WTC11 (cell line): ENCODE measurements at regions not wholly inside any gene's neighbourhood (a gene's known extent, or its start where the extent isn't known, plus 50 kb on each side); places are given as distances from the start of the nearest gene placed in this dataset.

Experiments used
- ATAC-seq: fragments of 200-7000 bp; cut with Tn5 transposase; 2 replicates; pipeline ENCODE4 v1.10.0; 2021; ENCODE audit warnings: mild to moderate bottlenecking, moderate library complexity
- CTCF ChIA-PET: fragments of 300-600 bp; sonication (Branson Sonifier 250); formaldehyde crosslinking; loops from one replicate; lab custom pipeline; 2021; ENCODE audit warnings: antibody characterized with exemption; lab: Charles Lee
- POLR2A ChIA-PET: fragments of 350-600 bp; sonication (Branson Sonifier 250); formaldehyde crosslinking; loops from one replicate; lab custom pipeline; 2021; ENCODE audit warnings: antibody characterized with exemption; lab: Charles Lee
- DNase-seq: peaks from one replicate; pipeline ENCODE4 v3.0.0; 2021; ENCODE audit warnings: low spot score
- H3K27ac Mint-ChIP-seq: 2 replicates; pipeline ENCODE4 v1.8.0; 2021; ENCODE audit warnings: mixed read lengths
- H3K27me3 Mint-ChIP-seq: 2 replicates; pipeline ENCODE4 v1.8.0; 2021; ENCODE audit warnings: low read depth, mild to moderate bottlenecking, moderate library complexity, mixed read lengths
- H3K36me3 Mint-ChIP-seq: 2 replicates; pipeline ENCODE4 v1.8.0; 2021; ENCODE audit warnings: mixed read lengths
- H3K4me1 Mint-ChIP-seq: 2 replicates; pipeline ENCODE4 v1.8.0; 2022; ENCODE audit warnings: mixed read lengths
- H3K4me3 Mint-ChIP-seq: 2 replicates; pipeline ENCODE4 v1.8.0; 2021; ENCODE audit warnings: mild to moderate bottlenecking, moderate library complexity, mixed read lengths
- H3K9me3 Mint-ChIP-seq: 2 replicates; pipeline ENCODE4 v1.8.0; 2021; ENCODE audit warnings: mixed read lengths
- ATF1 ChIP-seq: sonication (generic); formaldehyde crosslinking; IDR thresholded peaks from 2 replicates; pipeline ENCODE4 v1.8.1; 2023; ENCODE audit warnings: mild to moderate bottlenecking, moderate library complexity, missing genetic modification reagents
- CBFB ChIP-seq: sonication (generic); formaldehyde crosslinking; IDR thresholded peaks from 2 replicates; pipeline ENCODE4 v1.8.1; 2022; ENCODE audit warnings: mild to moderate bottlenecking, low read depth, missing genetic modification reagents
- ETV6 ChIP-seq: sonication (generic); formaldehyde crosslinking; IDR thresholded peaks from 2 replicates; pipeline ENCODE4 v1.8.1; 2022; ENCODE audit warnings: mild to moderate bottlenecking, missing genetic modification reagents
- HMGA2 ChIP-seq: fragments of 250-450 bp; sonication (Bioruptor Pico); IDR thresholded peaks from 2 replicates; pipeline ENCODE4 v1.4.0; 2021; ENCODE audit warnings: mild to moderate bottlenecking, moderate library complexity
- KAT7 ChIP-seq: sonication (generic); formaldehyde crosslinking; IDR thresholded peaks from 2 replicates; pipeline ENCODE4 v1.8.1; 2023; ENCODE audit warnings: missing genetic modification reagents, mild to moderate bottlenecking, borderline replicate concordance
- MYBL2 ChIP-seq: sonication (generic); formaldehyde crosslinking; IDR thresholded peaks from 2 replicates; pipeline ENCODE4 v1.8.1; 2023; ENCODE audit warnings: mild to moderate bottlenecking, moderate library complexity, missing genetic modification reagents
- NFATC4 ChIP-seq: fragments of 250-450 bp; sonication (Bioruptor Pico); IDR thresholded peaks from 2 replicates; pipeline ENCODE4 v1.9.0; 2021; ENCODE audit warnings: mild to moderate bottlenecking
- NR1H2 ChIP-seq: sonication (generic); formaldehyde crosslinking; IDR thresholded peaks from 2 replicates; pipeline ENCODE4 v1.9.0; 2021; ENCODE audit warnings: mild to moderate bottlenecking, moderate library complexity, missing genetic modification reagents
- NR3C1 ChIP-seq: sonication (generic); formaldehyde crosslinking; conservative IDR thresholded peaks from 2 replicates; pipeline ENCODE4 v1.8.1; 2023; ENCODE audit warnings: low read depth, mild to moderate bottlenecking, missing genetic modification reagents
- PRRX2 ChIP-seq: fragments of 250-450 bp; sonication (Bioruptor Pico); IDR thresholded peaks from 2 replicates; pipeline ENCODE4 v1.8.0; 2021; ENCODE audit warnings: mild to moderate bottlenecking
- RELA ChIP-seq: sonication (generic); formaldehyde crosslinking; IDR thresholded peaks from 2 replicates; pipeline ENCODE4 v1.8.1; 2022; ENCODE audit warnings: missing genetic modification reagents, mild to moderate bottlenecking, borderline replicate concordance
- SMAD3 ChIP-seq: sonication (generic); formaldehyde crosslinking; IDR thresholded peaks from 2 replicates; pipeline ENCODE4 v1.8.0; 2022; ENCODE audit warnings: missing genetic modification reagents, mild to moderate bottlenecking, borderline replicate concordance
- ZNF121 ChIP-seq: sonication (generic); formaldehyde crosslinking; IDR thresholded peaks from 2 replicates; pipeline ENCODE4 v1.8.0; 2023; ENCODE audit warnings: missing genetic modification reagents
- ZNF138 ChIP-seq: sonication (generic); formaldehyde crosslinking; conservative IDR thresholded peaks from 2 replicates; pipeline ENCODE4 v1.8.1; 2022; ENCODE audit warnings: mild to moderate bottlenecking, moderate library complexity, missing genetic modification reagents
- ZNF263 ChIP-seq: sonication (generic); formaldehyde crosslinking; IDR thresholded peaks from 2 replicates; pipeline ENCODE4 v1.8.1; 2022; ENCODE audit warnings: low read depth, mild to moderate bottlenecking, moderate library complexity, missing genetic modification reagents
- ZNF423 ChIP-seq: fragments of 250-450 bp; sonication (Bioruptor Pico); IDR thresholded peaks from 2 replicates; pipeline ENCODE4 v2.1.2; 2022; ENCODE audit warnings: mild to moderate bottlenecking, moderate library complexity
- TF ChIP-seq, protein P1 (sequence below): fragments of 250-450 bp; sonication (Bioruptor Pico); IDR thresholded peaks from 2 replicates; pipeline ENCODE4 v1.9.0; 2021; ENCODE audit warnings: moderate library complexity, mild to moderate bottlenecking, inconsistent platforms, borderline replicate concordance
- TF ChIP-seq, protein P2 (sequence below): fragments of 250-450 bp; sonication (Bioruptor Pico); IDR thresholded peaks from 2 replicates; pipeline ENCODE4 v2.1.2; 2022; ENCODE audit warnings: mild to moderate bottlenecking, moderate library complexity
- TF ChIP-seq, protein P3 (sequence below): fragments of 250-450 bp; sonication (Bioruptor Pico); IDR thresholded peaks from 2 replicates; pipeline ENCODE4 v1.9.0; 2021; ENCODE audit warnings: mild to moderate bottlenecking
- TF ChIP-seq, protein P4 (sequence below): fragments of 200-600 bp; IDR thresholded peaks from 2 replicates; pipeline ENCODE4 v1.8.0; 2022; ENCODE audit warnings: antibody characterized with exemption
- TF ChIP-seq, protein P5 (sequence below): sonication (generic); formaldehyde crosslinking; IDR thresholded peaks from 2 replicates; pipeline ENCODE4 v1.8.1; 2023; ENCODE audit warnings: mild to moderate bottlenecking, moderate library complexity, missing genetic modification reagents
- TF ChIP-seq, protein P6 (sequence below): sonication (generic); formaldehyde crosslinking; IDR thresholded peaks from 2 replicates; pipeline ENCODE4 v1.8.0; 2023; ENCODE audit warnings: missing genetic modification reagents, mild to moderate bottlenecking, borderline replicate concordance

DNA sequence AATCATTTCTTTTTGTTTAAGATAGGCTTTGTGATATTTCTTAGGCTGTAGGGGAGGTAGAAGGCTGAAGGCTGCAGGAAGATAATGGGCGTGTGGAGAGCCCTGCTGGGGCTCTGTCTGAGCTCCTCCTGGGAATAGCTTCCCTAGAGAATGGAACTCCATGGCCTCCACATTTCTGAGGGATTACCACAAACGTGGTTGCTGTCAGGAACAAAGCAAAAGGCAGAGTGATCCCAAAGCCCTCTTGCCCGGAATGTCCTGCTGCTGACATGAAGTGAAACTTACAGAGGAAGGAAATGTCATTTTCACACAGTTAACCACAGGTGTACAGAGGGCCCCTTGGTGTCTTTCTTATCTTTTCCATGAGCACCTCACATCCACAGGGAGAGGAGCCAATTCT lies 89.3 kb downstream of the DDIT4L start:
- Mint-ChIP-seq H3K27me3 (no peaks in the 10 kb centered on the region; the same call in 1 of the 2 replicates), H3K27ac (no peak overlapping the region), H3K4me1 (peaks cover 22% of the 10 kb centered on the region), H3K36me3 (no peaks in the 10 kb centered on the region), H3K4me3 (no peak overlapping the region), H3K9me3 (no peaks in the 10 kb centered on the region)
- ATAC-seq: peak; percentile 84
- DNase-seq: no peak
- TF ChIP-seq ATF1 (no peak), ZNF423 (CRISPR knock-in tag) (peak; percentile 86)
- ChIA-PET CTCF (interaction anchor here (1.2 kb wide), 1 partner anchor 103 kb away, joined by 4 read pairs; no protein-coding TSS in a partner anchor), POLR2A (no interaction called here)

DNA sequence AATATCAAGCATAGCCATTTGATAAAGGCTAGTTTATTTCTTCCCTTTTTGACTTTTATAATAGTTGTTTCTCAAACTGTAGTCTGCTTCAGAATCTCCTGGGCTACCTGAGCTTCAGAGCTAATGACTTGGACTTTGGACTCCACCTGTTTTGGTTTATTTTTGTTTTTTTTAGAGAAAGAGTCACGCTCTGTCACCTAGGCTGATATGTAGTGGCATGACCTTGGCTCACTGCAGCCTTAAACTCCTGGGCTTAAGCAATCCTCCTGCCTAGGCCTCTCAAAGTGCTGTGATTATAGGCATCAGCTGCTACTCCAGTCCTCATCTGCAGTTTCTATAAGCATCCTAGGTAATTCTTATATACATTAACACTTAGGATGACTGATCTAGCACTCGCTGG lies 90.5 kb downstream of the DDIT4L start:
- Mint-ChIP-seq H3K27me3 (no peaks in the 10 kb centered on the region; the same call in 1 of the 2 replicates), H3K9me3 (no peaks in the 10 kb centered on the region), H3K4me3 (no peak overlapping the region), H3K36me3 (no peaks in the 10 kb centered on the region), H3K4me1 (peaks cover 34% of the 10 kb centered on the region), H3K27ac (no peak overlapping the region)
- POLR2A ChIA-PET: no interaction called here
- DNase-seq (no peak), ATAC-seq (no peak)
- CTCF ChIA-PET: interaction anchor here (1.2 kb wide), 1 partner anchor 102 kb away, joined by 4 read pairs; no protein-coding TSS in a partner anchor
- TF ChIP-seq ZNF121 (CRISPR knock-in tag): no peak
- TF ChIP-seq, protein P1, sequence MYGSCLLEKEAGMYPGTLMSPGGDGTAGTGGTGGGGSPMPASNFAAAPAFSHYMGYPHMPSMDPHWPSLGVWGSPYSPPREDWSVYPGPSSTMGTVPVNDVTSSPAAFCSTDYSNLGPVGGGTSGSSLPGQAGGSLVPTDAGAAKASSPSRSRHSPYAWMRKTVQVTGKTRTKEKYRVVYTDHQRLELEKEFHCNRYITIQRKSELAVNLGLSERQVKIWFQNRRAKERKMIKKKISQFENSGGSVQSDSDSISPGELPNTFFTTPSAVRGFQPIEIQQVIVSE: no peak
- TF ChIP-seq, protein P2, sequence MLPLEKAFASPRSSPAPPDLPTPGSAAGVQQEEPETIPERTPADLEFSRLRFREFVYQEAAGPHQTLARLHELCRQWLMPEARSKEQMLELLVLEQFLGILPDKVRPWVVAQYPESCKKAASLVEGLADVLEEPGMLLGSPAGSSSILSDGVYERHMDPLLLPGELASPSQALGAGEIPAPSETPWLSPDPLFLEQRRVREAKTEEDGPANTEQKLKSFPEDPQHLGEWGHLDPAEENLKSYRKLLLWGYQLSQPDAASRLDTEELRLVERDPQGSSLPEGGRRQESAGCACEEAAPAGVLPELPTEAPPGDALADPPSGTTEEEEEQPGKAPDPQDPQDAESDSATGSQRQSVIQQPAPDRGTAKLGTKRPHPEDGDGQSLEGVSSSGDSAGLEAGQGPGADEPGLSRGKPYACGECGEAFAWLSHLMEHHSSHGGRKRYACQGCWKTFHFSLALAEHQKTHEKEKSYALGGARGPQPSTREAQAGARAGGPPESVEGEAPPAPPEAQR (CRISPR knock-in tag): no peak
- TF ChIP-seq SMAD3: no peak
- TF ChIP-seq NR1H2 (CRISPR knock-in tag): no peak
- TF ChIP-seq, protein P3, sequence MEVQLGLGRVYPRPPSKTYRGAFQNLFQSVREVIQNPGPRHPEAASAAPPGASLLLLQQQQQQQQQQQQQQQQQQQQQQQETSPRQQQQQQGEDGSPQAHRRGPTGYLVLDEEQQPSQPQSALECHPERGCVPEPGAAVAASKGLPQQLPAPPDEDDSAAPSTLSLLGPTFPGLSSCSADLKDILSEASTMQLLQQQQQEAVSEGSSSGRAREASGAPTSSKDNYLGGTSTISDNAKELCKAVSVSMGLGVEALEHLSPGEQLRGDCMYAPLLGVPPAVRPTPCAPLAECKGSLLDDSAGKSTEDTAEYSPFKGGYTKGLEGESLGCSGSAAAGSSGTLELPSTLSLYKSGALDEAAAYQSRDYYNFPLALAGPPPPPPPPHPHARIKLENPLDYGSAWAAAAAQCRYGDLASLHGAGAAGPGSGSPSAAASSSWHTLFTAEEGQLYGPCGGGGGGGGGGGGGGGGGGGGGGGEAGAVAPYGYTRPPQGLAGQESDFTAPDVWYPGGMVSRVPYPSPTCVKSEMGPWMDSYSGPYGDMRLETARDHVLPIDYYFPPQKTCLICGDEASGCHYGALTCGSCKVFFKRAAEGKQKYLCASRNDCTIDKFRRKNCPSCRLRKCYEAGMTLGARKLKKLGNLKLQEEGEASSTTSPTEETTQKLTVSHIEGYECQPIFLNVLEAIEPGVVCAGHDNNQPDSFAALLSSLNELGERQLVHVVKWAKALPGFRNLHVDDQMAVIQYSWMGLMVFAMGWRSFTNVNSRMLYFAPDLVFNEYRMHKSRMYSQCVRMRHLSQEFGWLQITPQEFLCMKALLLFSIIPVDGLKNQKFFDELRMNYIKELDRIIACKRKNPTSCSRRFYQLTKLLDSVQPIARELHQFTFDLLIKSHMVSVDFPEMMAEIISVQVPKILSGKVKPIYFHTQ (CRISPR knock-in tag): no peak
- no peak for TF ChIP-seq RELA (CRISPR knock-in tag)
- no peak for TF ChIP-seq ZNF263 (CRISPR knock-in tag)
- TF ChIP-seq MYBL2: no peak
- TF ChIP-seq, protein P4, sequence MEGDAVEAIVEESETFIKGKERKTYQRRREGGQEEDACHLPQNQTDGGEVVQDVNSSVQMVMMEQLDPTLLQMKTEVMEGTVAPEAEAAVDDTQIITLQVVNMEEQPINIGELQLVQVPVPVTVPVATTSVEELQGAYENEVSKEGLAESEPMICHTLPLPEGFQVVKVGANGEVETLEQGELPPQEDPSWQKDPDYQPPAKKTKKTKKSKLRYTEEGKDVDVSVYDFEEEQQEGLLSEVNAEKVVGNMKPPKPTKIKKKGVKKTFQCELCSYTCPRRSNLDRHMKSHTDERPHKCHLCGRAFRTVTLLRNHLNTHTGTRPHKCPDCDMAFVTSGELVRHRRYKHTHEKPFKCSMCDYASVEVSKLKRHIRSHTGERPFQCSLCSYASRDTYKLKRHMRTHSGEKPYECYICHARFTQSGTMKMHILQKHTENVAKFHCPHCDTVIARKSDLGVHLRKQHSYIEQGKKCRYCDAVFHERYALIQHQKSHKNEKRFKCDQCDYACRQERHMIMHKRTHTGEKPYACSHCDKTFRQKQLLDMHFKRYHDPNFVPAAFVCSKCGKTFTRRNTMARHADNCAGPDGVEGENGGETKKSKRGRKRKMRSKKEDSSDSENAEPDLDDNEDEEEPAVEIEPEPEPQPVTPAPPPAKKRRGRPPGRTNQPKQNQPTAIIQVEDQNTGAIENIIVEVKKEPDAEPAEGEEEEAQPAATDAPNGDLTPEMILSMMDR: no peak
- TF ChIP-seq ETV6 (CRISPR knock-in tag): no peak
- no peak for TF ChIP-seq NFATC4 (CRISPR knock-in tag)
- no peak for TF ChIP-seq KAT7 (CRISPR knock-in tag)
- no peak for TF ChIP-seq ZNF138 (CRISPR knock-in tag)

DNA sequence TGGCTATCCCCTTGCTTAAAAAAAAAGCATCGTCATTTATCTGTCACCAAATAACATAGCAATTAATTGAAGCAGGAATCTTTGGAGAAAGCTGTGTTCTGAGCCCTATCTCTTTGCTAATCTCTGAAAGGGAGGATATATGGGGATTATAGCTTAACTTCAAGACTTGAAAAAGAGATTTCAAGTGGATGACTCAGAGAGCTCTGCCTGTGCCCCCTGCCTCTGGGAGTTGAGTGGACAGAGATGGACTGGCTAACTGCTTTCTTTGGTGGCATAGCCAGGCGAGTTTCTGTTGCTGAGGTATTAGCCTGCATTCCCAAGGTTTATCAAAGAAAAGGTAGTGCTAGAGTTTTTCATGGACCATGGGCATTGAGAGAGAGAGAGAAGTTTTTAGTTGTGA lies 91.6 kb downstream of the DDIT4L start:
- H3K9me3 Mint-ChIP-seq: no peaks in the 10 kb centered on the region
- ATAC-seq (no peak), DNase-seq (no peak)
- H3K36me3 Mint-ChIP-seq: no peaks in the 10 kb centered on the region
- no peaks in the 10 kb centered on the region; the same call in 1 of the 2 replicates for H3K27me3 Mint-ChIP-seq
- H3K4me3 Mint-ChIP-seq: no peak overlapping the region
- POLR2A ChIA-PET: no interaction called here
- H3K4me1 Mint-ChIP-seq: peaks cover 41% of the 10 kb centered on the region
- CTCF ChIA-PET: interaction anchor here (2.3 kb wide), 1 partner anchor 100 kb away, joined by 12 read pairs; no protein-coding TSS in a partner anchor
- no peak overlapping the region for H3K27ac Mint-ChIP-seq
- TF ChIP-seq CBFB (CRISPR knock-in tag) (no peak), NR3C1 (CRISPR knock-in tag) (no peak), HMGA2 (CRISPR knock-in tag) (no peak), PRRX2 (CRISPR knock-in tag) (no peak)
- TF ChIP-seq, protein P5, sequence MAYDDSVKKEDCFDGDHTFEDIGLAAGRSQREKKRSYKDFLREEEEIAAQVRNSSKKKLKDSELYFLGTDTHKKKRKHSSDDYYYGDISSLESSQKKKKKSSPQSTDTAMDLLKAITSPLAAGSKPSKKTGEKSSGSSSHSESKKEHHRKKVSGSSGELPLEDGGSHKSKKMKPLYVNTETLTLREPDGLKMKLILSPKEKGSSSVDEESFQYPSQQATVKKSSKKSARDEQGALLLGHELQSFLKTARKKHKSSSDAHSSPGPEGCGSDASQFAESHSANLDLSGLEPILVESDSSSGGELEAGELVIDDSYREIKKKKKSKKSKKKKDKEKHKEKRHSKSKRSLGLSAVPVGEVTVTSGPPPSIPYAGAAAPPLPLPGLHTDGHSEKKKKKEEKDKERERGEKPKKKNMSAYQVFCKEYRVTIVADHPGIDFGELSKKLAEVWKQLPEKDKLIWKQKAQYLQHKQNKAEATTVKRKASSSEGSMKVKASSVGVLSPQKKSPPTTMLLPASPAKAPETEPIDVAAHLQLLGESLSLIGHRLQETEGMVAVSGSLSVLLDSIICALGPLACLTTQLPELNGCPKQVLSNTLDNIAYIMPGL: no peak
- TF ChIP-seq, protein P6, sequence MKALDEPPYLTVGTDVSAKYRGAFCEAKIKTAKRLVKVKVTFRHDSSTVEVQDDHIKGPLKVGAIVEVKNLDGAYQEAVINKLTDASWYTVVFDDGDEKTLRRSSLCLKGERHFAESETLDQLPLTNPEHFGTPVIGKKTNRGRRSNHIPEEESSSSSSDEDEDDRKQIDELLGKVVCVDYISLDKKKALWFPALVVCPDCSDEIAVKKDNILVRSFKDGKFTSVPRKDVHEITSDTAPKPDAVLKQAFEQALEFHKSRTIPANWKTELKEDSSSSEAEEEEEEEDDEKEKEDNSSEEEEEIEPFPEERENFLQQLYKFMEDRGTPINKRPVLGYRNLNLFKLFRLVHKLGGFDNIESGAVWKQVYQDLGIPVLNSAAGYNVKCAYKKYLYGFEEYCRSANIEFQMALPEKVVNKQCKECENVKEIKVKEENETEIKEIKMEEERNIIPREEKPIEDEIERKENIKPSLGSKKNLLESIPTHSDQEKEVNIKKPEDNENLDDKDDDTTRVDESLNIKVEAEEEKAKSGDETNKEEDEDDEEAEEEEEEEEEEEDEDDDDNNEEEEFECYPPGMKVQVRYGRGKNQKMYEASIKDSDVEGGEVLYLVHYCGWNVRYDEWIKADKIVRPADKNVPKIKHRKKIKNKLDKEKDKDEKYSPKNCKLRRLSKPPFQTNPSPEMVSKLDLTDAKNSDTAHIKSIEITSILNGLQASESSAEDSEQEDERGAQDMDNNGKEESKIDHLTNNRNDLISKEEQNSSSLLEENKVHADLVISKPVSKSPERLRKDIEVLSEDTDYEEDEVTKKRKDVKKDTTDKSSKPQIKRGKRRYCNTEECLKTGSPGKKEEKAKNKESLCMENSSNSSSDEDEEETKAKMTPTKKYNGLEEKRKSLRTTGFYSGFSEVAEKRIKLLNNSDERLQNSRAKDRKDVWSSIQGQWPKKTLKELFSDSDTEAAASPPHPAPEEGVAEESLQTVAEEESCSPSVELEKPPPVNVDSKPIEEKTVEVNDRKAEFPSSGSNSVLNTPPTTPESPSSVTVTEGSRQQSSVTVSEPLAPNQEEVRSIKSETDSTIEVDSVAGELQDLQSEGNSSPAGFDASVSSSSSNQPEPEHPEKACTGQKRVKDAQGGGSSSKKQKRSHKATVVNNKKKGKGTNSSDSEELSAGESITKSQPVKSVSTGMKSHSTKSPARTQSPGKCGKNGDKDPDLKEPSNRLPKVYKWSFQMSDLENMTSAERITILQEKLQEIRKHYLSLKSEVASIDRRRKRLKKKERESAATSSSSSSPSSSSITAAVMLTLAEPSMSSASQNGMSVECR: no peak
